ENCODE measurements at regions not wholly inside any gene's neighbourhood (a gene's known extent, or its start where the extent isn't known, plus 50 kb on each side); places are given as distances from the start of the nearest gene placed in this dataset.

DNA sequence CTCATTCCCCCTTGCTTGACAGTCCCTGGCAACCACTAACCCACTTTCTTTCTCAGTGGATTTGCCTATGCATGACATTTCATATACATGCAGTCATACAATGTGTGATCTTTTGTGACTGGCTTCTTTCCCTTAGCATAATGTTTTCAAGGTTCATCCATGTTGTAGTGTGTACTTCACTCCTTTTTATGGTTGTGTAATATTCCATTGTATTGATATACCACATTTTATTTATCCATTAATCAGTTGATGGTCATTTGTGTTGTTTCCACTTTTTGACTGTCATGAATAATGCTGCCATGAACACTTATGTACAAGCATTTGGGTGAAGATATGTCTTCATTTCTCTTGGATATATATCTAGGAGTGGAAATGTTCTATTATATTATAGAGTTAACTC lies 127.7 kb upstream of the GRIK3 start:
- TF ChIP-seq POLR2A (IDR thresholded peaks at IDR 0.05; ENCODE audit: low read length): no peak
- no peak for TF ChIP-seq GATA1 (IDR thresholded peaks at IDR 0.05; ENCODE audit: low read depth, low read length)

Data from erythroblast (primary cell).